GM12874 (cell line): ENCODE measurements at regions not wholly inside any gene's neighbourhood (a gene's known extent, or its start where the extent isn't known, plus 50 kb on each side); places are given as distances from the start of the nearest gene placed in this dataset.

Source experiments
- CTCF ChIP-seq: IDR thresholded peaks from 2 replicates; pipeline ENCODE4 v1.5.1; 2011; ENCODE audit warnings: low read depth, mild to moderate bottlenecking, control low read depth, low read length, moderate library complexity; ENCODE audit not compliant: insufficient read depth

GRCh38 chr6:15872241-15873103 lies 209.6 kb upstream of the DTNBP1 start:
- TF ChIP-seq CTCF: no peak

GRCh38 chr6:15871276-15871675 lies 208.4 kb upstream of the DTNBP1 start:
- TF ChIP-seq CTCF: no peak

GRCh38 chr6:15870333-15871043 lies 207.7 kb upstream of the DTNBP1 start:
- TF ChIP-seq CTCF: no peak

- no peak for TF ChIP-seq CTCF
These were observed 201.9 kb upstream of the DTNBP1 start for GRCh38 chr6:15864708-15865062.

- TF ChIP-seq CTCF: no peak
These were observed 201.3 kb upstream of the DTNBP1 start for GRCh38 chr6:15864038-15864707.

- no peak for TF ChIP-seq CTCF
These were observed 200.0 kb upstream of the DTNBP1 start for GRCh38 chr6:15862810-15863209.

- no peak for TF ChIP-seq CTCF
These were observed 198.7 kb upstream of the DTNBP1 start for GRCh38 chr6:15861486-15861885.
